Panc1 (cell line): ENCODE measurements at regions not wholly inside any gene's neighbourhood (a gene's known extent, or its start where the extent isn't known, plus 50 kb on each side); places are given as distances from the start of the nearest gene placed in this dataset.

ENCODE experiments used
- CTCF ChIP-seq: fragments of 450-650 bp; IDR thresholded peaks from 2 replicates; pipeline ENCODE4 v1.5.1; 2017; ENCODE audit warnings: mild to moderate bottlenecking
- POLR2AphosphoS5 ChIP-seq: IDR thresholded peaks from 2 replicates; pipeline ENCODE4 v1.6.1; 2012; ENCODE audit warnings: mild to moderate bottlenecking, low read depth, low read length, moderate library complexity
- REST ChIP-seq, 2 experiments: IDR thresholded peaks; 2 replicates each; pipeline ENCODE4 v1.6.1; 2011 to 2012; ENCODE audit warnings: low read depth in 2 of 2, control low read depth in 1 of 2, low read length in 1 of 2, mild to moderate bottlenecking in 1 of 2, moderate library complexity in 1 of 2; ENCODE audit not compliant: insufficient read depth in 1 of 2
- SIN3A ChIP-seq: IDR thresholded peaks from 2 replicates; pipeline ENCODE4 v1.6.1; 2012; ENCODE audit warnings: low read depth, mild to moderate bottlenecking, low read length, moderate library complexity, borderline replicate concordance; ENCODE audit not compliant: insufficient read depth

GRCh38 chr12:34303091-34303870, 281.0 kb downstream of the ALG10 start:
- no peak for TF ChIP-seq CTCF
- no peak for TF ChIP-seq POLR2AphosphoS5
- TF ChIP-seq REST (IDR thresholded peaks at IDR 0.05; ENCODE audit: insufficient read depth in 1 of 2, low read depth in 2 of 2, low read length in 1 of 2): no peak
- TF ChIP-seq SIN3A: no peak
